ENCODE measurements at regions not wholly inside any gene's neighbourhood (a gene's known extent, or its start where the extent isn't known, plus 50 kb on each side); places are given as distances from the start of the nearest gene placed in this dataset.

DNA sequence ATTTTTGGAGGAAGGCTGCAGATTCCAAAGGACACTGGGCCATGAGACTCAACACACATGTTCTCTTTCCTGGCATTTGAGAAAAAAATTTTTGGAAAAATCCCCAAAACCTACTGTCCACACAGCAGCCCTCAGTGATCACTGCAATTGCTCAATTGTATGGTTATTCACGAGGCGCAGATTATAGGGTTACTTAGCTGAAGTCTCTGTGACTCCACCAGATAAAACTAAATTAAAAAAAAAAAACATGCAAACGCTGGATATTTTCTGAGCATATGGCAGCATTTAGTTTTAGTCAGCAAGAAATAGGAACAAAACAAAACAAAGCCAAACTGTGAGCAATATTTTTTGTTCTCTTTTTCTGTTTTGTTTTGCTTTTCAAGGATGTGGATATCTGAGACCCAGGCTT lies 83.8 kb upstream of the FAM20A start:
- Histone ChIP-seq H3K27ac (no peak overlapping the region), H3K4me3 (no peak overlapping the region), H3K27me3 (no peaks in the 10 kb centered on the region)

DNA sequence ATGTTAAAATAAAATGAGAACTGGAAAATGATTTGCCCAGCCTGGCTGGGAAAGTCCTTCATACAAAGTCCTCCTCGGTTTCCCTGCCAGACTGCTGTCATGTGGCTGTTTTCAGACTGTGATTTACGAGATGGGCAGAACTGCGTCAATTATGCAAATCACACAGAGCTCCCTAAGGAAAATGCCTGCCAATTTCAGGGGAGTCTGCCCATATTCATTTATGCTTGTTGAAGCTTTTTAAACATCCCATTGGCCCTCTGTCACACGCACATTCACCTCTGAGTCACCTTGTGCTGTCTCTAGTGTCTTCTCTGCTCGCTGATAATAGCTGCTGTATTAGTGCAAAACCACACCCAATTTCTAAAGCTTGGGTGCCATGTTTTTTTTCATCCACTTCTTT lies 81.7 kb upstream of the FAM20A start:
- no peaks in the 10 kb centered on the region for H3K36me3 ChIP-seq
- no peak overlapping the region for H3K27ac ChIP-seq
- no peaks in the 10 kb centered on the region for H3K27me3 ChIP-seq
- DNase-seq = no peak
- H3K4me1 ChIP-seq = no peaks in the 10 kb centered on the region
- TF ChIP-seq POLR2A (IDR thresholded peaks at IDR 0.05) = no peak
- TF ChIP-seq, protein P1, sequence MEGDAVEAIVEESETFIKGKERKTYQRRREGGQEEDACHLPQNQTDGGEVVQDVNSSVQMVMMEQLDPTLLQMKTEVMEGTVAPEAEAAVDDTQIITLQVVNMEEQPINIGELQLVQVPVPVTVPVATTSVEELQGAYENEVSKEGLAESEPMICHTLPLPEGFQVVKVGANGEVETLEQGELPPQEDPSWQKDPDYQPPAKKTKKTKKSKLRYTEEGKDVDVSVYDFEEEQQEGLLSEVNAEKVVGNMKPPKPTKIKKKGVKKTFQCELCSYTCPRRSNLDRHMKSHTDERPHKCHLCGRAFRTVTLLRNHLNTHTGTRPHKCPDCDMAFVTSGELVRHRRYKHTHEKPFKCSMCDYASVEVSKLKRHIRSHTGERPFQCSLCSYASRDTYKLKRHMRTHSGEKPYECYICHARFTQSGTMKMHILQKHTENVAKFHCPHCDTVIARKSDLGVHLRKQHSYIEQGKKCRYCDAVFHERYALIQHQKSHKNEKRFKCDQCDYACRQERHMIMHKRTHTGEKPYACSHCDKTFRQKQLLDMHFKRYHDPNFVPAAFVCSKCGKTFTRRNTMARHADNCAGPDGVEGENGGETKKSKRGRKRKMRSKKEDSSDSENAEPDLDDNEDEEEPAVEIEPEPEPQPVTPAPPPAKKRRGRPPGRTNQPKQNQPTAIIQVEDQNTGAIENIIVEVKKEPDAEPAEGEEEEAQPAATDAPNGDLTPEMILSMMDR (IDR thresholded peaks at IDR 0.05) = no peak
- no peaks in the 10 kb centered on the region for H3K9me3 ChIP-seq
- no peak overlapping the region for H3K4me3 ChIP-seq

More for the DNA sequence above, 83.8 kb upstream of the FAM20A start:
- H3K9me3 ChIP-seq = no peaks in the 10 kb centered on the region
- no peak for DNase-seq
- TF ChIP-seq, protein P1 (IDR thresholded peaks at IDR 0.05) = no peak
- TF ChIP-seq POLR2A (IDR thresholded peaks at IDR 0.05) = no peak
- H3K36me3 ChIP-seq = no peaks in the 10 kb centered on the region
- H3K4me1 ChIP-seq = no peaks in the 10 kb centered on the region

DNA sequence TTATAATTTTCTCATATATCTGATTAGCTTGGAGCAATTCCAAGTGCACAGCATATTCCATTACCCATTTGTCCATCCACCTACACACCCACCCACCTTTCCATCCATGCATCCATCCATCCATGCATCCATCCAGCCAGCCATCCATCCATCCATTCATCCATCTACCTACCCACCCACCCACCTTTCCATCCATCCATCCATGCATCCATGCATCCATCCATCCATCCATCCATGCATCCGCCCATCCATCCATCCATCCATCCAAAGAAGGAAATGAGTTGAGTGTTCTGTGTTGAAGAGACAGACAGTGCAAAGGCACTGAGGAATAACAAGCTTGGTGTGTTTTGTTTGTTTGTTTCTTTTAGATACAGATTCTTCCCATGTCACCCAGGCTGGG lies 78.7 kb upstream of the FAM20A start:
- Histone ChIP-seq H3K9me3 (no peaks in the 10 kb centered on the region), H3K36me3 (no peaks in the 10 kb centered on the region), H3K4me3 (no peak overlapping the region), H3K4me1 (no peaks in the 10 kb centered on the region), H3K27ac (no peak overlapping the region), H3K27me3 (no peaks in the 10 kb centered on the region)
- no peak for TF ChIP-seq POLR2A (IDR thresholded peaks at IDR 0.05)
- TF ChIP-seq, protein P1 (IDR thresholded peaks at IDR 0.05) = no peak
- DNase-seq = no peak

DNA sequence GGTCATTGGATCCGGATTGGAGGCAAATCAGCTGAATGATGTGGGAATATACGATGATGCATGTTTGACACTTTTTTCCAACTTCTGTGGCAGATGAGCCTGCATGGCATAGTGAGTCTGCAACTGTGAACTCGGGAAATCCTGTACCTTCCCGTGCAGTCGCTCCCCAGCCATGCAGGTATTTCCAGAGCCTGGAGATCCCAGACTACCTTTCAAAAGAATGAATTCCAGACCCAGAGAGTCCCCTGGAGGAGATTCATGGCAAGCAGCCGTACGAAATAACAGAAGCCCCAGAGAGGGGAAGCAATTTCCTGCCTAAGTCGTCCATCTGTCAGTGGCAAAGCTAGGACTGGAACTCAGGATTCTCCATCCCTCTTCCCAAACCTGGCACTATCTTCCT lies 75.7 kb upstream of the FAM20A start:
- no peaks in the 10 kb centered on the region for H3K27me3 ChIP-seq
- no peak overlapping the region for H3K4me3 ChIP-seq
- DNase-seq = no peak
- no peak overlapping the region for H3K27ac ChIP-seq
- no peaks in the 10 kb centered on the region for H3K9me3 ChIP-seq
- H3K36me3 ChIP-seq = no peaks in the 10 kb centered on the region
- no peak for TF ChIP-seq POLR2A (IDR thresholded peaks at IDR 0.05)
- TF ChIP-seq, protein P1 (IDR thresholded peaks at IDR 0.05) = no peak
- no peaks in the 10 kb centered on the region for H3K4me1 ChIP-seq

DNA sequence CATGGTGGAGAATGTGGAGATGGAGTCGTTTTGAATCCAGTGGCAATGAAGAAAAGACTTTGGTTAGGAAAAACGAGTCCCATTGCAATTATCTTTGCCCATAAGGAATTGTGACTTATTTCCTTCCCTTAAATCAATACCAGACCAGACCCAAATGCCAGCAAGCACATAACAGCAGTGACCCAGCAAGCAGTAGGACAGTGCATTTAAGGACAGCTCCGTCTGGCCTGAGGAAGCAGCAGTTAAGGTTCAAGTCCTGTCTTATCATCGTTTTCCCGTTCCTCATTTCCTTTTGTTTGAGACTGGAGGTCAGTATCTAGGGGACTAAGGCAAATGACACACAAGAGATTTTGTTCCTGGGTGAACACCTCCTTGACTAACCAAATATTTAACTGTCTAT lies 74.6 kb upstream of the FAM20A start:
- Histone ChIP-seq H3K4me1 (no peaks in the 10 kb centered on the region), H3K36me3 (no peaks in the 10 kb centered on the region), H3K27me3 (no peaks in the 10 kb centered on the region), H3K4me3 (no peak overlapping the region), H3K27ac (no peak overlapping the region), H3K9me3 (no peaks in the 10 kb centered on the region)
- TF ChIP-seq, protein P1 (IDR thresholded peaks at IDR 0.05) = no peak
- no peak for TF ChIP-seq POLR2A (IDR thresholded peaks at IDR 0.05)
- DNase-seq = no peak
